HG03196 (cell line): ENCODE measurements at regions not wholly inside any gene's neighbourhood (a gene's known extent, or its start where the extent isn't known, plus 50 kb on each side); places are given as distances from the start of the nearest gene placed in this dataset.
"Not testable (repeated sequence)": the region's sequence is repeated elsewhere in the genome, so short reads cannot be mapped to it uniquely, and the experiment has no call there.

Experiments used
- ATAC-seq: cut with Tn5 transposase; IDR thresholded peaks from one replicate; pipeline ENCODE4 v1.9.1; 2021; ENCODE audit not compliant: unreplicated experiment

DNA sequence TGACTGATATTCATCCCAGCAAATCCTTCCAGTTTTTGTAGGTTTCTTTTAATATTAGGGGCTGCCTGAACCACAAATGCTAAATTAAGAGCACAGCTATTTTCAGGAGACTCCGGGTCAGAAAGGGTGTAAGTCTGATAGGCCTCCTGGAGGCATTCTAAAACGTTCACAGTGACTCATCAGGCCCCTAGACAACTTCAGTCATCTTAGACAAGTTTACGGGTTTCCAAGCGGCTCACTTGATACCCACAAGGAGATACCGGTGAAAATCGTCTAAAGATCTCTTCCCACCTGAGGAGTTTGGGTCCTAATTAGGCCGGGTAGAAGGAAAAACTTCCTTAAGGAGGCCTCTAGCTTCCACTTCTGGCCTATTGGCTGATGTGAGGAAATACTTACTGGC lies 342.7 kb upstream of the USP9Y start:
- ATAC-seq = no peak

GRCh38 chrY:12359867-12360266 lies 341.2 kb upstream of the USP9Y start:
- no peak for ATAC-seq

DNA sequence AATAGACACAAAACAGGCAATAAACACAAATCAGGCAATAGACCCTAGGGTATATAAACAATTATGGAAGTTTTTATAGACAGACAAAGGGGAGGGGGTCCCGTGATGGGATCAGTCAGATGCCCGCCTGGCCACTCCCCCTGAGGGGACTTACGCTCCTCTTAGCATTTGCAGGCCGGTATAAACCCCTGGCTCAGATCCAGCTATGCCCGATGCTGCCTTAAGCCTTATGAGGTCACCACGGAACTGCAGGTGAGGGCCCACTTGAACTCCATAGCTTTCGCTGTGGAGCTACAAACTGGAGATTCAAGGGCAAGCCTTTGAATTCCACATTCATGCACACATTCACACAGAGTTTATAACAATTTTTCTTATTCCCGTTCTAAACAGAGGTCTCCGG lies 340.5 kb upstream of the USP9Y start:
- ATAC-seq = no peak

DNA sequence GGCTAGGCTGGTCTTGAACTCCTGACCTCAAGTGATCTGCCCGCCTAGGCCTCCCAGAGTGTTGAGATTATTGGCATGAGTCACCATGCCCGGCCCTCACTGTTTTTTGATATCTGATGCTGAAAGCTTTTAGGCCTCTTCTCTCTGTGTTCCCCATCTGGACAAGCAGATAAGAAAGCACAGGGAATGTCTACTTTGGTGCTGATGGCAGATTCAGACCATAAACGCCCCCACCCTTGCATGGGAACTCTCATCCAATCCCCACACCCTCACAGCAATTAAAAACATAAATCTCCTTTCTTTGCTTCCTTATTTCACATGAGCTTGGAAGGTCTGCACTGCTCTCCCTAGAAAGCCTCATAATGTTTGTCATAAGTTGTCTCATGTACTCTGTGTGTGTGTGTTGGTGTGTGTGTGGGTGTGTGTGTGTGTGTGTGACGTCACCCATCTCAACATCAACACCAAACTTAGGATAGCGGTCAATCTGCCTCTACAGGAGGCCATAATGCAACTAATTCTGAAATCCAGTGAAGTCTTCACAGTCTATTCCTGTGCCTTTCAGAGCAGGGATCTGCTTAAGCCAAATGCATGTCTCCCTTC lies 335.6 kb upstream of the USP9Y start:
- ATAC-seq = no peak

- not testable (repeated sequence) for ATAC-seq
These were observed 326.4 kb upstream of the USP9Y start for GRCh38 chrY:12374588-12374987.

DNA sequence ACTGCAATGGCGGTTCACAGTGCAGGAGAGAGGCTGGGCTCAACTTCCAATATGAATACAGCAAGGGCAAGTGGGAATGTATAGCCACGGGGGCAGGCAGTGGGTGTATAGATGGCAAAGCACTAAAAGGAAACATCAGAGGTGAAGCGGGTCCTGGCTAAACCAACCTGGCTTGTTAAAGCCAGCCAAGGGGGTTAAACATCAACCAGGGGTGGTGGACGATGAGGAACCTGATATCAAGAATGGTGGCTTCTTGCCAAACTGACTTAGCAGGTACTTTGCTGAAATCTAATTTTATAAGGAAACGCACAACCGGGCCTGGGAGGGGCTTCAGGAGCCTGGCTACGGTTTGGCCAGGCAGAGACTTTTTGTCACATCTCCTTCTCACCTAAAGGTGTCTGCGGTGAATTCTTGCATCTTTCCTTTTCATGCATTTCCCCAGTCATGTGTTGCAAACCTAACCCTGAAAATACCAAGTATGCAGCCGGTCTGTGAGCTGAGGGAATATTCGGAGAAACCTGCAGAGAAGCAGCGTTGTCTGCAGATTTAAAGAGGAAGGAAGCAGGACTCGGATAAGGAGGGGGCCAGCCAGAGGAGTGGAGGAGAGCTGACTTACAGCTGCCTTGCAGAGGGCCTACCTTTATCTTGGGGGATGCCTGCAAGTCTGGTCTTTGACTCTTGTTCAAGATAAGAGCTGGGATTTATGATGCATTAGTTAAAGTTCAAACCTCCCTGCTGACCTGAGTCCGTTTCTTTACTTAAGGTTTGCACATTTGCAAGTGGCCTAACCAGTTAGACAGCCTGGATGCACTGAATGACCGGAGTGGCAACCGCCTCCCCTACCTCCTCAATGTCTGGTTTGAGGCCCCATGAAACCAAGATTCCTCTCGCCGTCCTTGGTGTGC lies 309.1 kb upstream of the USP9Y start:
- ATAC-seq = not testable (repeated sequence)

- no peak for ATAC-seq
These were observed 307.8 kb upstream of the USP9Y start for GRCh38 chrY:12393190-12393589.

DNA sequence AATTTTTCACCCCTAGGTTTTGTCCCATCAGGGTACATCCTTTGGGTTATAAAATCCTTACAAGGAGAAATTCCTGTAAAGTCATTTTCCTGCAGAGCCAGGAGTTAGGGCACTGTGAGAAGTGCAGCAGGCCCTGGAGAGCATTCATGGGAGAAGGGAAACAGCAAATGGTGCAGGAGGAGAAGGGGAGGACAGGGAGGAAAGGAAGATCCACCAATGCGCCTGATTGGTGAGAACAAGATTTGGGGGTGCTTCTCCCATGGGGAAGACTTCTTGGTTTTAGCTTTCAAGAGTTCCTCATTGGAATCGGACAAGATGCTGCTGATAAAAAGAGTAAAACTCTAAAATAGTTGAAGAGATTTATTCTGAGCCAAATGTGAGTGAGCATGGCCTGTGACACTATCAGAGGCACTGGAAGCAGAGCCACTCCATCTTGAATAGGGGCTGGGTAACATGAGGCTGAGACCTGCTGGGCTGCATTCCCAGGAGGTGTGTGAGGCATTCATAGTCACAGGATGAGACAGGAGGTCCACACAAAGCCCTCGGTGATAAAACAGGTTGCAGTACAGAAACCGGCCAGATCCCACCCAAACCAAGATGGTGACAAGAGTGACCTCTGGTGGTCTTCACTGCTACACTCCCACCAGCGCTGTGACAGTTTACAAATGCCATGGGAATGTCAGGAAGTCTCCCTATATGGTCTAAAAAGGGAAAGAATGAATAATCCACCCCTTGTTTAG lies 305.5 kb upstream of the USP9Y start:
- not testable (repeated sequence) for ATAC-seq

- ATAC-seq = no peak
These were observed 297.1 kb upstream of the USP9Y start for GRCh38 chrY:12403916-12404315.

- ATAC-seq = no peak
These were observed 292.8 kb upstream of the USP9Y start for GRCh38 chrY:12408236-12408635.

GRCh38 chrY:12410696-12411095 lies 290.3 kb upstream of the USP9Y start:
- no peak for ATAC-seq

DNA sequence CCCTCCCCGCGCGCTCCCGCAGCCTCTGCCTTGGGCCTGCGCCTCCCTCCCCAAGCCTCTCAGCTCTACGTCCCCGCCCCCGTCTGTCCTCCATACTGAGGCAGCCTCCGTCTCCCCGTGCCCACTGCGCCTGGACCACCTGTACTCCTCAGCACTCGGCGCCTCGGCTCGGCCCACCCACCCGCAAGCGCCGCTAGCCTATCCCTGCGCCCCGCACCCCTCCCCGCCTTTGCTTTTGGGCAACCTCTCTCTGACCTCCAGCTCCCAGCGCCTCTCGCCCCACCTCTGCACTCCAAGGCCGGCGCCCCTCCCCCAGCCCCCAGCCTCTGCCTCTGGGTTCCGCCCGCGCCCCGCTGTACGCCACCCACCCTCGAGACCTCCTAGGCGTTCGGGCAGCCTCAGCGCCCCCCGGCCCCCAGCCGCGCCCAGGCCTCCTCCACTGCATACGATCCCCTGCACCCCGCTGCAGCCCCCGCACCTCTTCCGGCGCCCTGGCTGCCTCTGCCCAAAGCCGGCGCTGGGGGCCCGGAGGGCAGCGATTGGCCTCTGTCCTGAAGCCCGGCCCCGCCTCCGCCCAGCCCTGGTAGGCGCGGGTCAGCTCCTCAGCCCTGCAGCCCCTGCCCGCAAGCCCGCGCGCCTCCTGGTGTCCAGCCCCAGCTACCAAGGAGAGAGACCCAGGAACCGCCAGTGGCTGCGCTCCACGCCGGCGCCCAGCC lies 279.8 kb upstream of the USP9Y start:
- ATAC-seq = no peak

- ATAC-seq = no peak
These were observed 279.3 kb upstream of the USP9Y start for GRCh38 chrY:12421788-12422124.

DNA sequence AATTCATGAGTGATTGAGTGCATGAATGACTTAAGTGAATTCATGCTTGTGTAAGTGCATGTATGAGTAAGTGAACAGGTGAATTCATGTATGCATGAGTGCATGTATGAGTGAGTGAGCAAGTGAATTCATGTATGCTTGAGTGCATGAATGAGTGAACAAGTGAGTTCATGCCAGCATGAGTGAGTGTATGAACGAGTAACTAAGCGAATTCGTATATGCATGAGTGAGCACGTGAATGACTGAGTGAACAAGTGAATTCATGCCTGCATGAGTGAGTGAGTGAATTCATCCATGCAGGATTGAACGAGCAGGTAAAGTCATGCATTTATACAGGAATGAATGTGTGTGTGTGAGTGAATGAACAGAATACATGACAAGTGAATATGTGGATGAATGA lies 278.5 kb upstream of the USP9Y start:
- no peak for ATAC-seq

DNA sequence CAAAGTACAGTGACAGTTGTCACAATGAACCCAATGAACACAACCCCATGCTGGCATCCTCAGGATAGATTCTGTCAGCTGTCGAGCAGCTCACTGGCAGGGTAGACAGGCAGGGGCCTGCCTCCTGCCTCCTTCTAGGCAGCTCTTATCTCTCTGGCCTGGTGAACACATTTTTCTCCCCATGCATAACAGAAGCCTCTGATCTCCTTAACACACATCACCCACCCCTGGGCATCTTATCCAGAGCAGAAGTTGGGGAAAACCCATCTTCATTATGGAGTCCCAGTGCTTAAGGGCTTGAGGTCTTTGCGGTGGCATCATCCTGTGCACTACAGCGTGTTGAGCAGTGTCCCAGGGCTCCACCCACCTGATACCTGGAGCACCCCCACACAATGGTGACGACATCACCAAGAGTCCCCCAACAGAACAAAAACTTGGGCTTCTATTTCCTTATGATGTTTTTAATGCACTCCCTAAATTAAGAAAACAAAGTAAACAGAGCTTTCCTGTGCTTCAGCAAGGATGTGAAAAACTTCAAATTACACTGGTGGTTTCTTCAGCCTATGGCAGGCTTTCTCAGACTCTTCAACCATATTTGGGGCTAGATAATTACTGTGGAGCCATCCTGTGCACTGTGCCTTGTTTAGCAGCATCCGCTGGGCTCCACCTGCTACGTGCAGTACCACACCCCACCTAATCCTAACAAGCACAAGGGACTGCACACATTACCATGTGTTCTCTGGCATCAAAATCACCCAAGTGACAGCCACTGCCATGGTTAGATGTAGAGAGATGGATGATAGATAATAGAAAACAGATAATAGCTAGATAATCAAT lies 277.4 kb upstream of the USP9Y start:
- ATAC-seq = no peak

- ATAC-seq = no peak
These were observed 275.5 kb upstream of the USP9Y start for GRCh38 chrY:12425506-12425905.

GRCh38 chrY:12427361-12427760 lies 273.7 kb upstream of the USP9Y start:
- no peak for ATAC-seq

DNA sequence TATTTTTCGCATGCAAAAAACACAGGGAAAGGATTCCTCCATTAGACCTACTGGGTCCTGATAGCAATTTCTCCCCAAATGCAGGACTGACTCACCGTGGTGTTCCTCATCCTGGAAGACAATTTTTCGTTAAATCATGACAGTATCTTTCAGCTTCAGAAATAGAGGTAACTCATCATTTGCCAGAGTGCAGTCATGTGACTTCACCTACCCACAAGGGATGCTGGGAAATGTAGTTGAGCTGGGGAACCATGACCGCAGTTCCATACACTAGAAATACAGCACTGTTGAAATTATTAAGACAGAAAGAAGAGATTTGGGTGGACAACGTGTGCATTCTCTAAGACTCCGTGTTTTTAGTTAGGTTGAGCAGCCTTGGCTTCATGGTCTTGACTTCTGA lies 269.5 kb upstream of the USP9Y start:
- no peak for ATAC-seq

- not testable (repeated sequence) for ATAC-seq
These were observed 262.2 kb upstream of the USP9Y start for GRCh38 chrY:12438823-12439222.

DNA sequence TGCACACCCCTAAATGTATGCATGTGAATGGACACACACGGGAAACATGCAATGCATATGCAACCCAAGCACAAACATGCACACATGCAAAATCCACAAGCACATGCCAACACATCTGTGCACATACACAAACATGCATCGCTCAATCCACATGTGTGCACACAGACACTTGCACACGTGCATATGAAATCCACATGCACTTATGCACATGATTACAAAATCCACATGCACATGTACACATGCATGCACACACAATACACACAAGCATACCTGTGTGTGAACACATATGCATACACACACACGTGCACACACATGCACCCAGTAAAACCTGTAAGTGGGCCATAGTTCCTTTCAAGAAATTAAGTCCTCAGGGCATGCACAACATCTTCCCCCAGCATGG lies 256.8 kb upstream of the USP9Y start:
- ATAC-seq = no peak
